Loucy (cell line): ENCODE measurements at regions not wholly inside any gene's neighbourhood (a gene's known extent, or its start where the extent isn't known, plus 50 kb on each side); places are given as distances from the start of the nearest gene placed in this dataset.

ENCODE experiments used
- H2AFZ ChIP-seq: fragments of 200-600 bp; sonication (generic); 2 replicates; pipeline ENCODE4 v1.6.0; 2016; ENCODE audit warnings: antibody characterized with exemption, mild to moderate bottlenecking, low read length, moderate library complexity
- H3F3A ChIP-seq: fragments of 200-600 bp; 2 replicates; pipeline ENCODE4 v1.6.0; 2016; ENCODE audit warnings: antibody characterized with exemption, low read depth, mild to moderate bottlenecking
- H3K27me3 ChIP-seq: fragments of 200-600 bp; sonication (generic); 2 replicates; pipeline ENCODE4 v1.6.1; 2014; ENCODE audit warnings: low read length, mild to moderate bottlenecking; ENCODE audit not compliant: insufficient read depth, poor library complexity, severe bottlenecking
- H3K36me3 ChIP-seq: fragments of 200-600 bp; sonication (generic); 2 replicates; pipeline ENCODE4 v1.6.1; 2016; ENCODE audit warnings: low read length; ENCODE audit not compliant: insufficient read depth
- H3K4me1 ChIP-seq: fragments of 200-600 bp; sonication (generic); 2 replicates; pipeline ENCODE4 v1.5.1; 2014; ENCODE audit warnings: low read length, mild to moderate bottlenecking; ENCODE audit not compliant: insufficient read depth, poor library complexity, severe bottlenecking
- H3K4me2 ChIP-seq: fragments of 200-600 bp; sonication (generic); 2 replicates; pipeline ENCODE4 v1.6.0; 2014; ENCODE audit warnings: antibody characterized with exemption, low read length, low read depth, mild to moderate bottlenecking; ENCODE audit not compliant: poor library complexity, severe bottlenecking
- H3K4me3 ChIP-seq: fragments of 200-600 bp; sonication (generic); 2 replicates; pipeline ENCODE4 v1.5.1; 2014; ENCODE audit warnings: low read length, mild to moderate bottlenecking, mixed read lengths; ENCODE audit not compliant: poor library complexity, severe bottlenecking
- H3K79me2 ChIP-seq: fragments of 200-600 bp; sonication (generic); 2 replicates; pipeline ENCODE4 v1.6.1; 2014; ENCODE audit warnings: low read length; ENCODE audit not compliant: insufficient read depth
- H3K9ac ChIP-seq: fragments of 200-600 bp; sonication (generic); 2 replicates; pipeline ENCODE4 v1.6.0; 2014; ENCODE audit warnings: mild to moderate bottlenecking, low read depth, low read length, moderate library complexity; ENCODE audit not compliant: poor library complexity, severe bottlenecking
- H3K9me2 ChIP-seq: fragments of 200-600 bp; sonication (generic); replicated peaks from 2 replicates; pipeline ENCODE4 v1.6.1; 2016; ENCODE audit warnings: low read depth, low read length, mixed read lengths
- H3K9me3 ChIP-seq: fragments of 200-600 bp; sonication (generic); 2 replicates; pipeline ENCODE4 v1.6.1; 2014; ENCODE audit warnings: mild to moderate bottlenecking, antibody characterized with exemption, low read length, low read depth; ENCODE audit not compliant: insufficient read depth
- H4K20me1 ChIP-seq: fragments of 200-600 bp; sonication (generic); 2 replicates; pipeline ENCODE4 v1.6.0; 2014; ENCODE audit warnings: antibody characterized with exemption, low read length, mild to moderate bottlenecking; ENCODE audit not compliant: insufficient read depth, poor library complexity, severe bottlenecking
- CTCF ChIP-seq: fragments of 200-600 bp; sonication (generic); conservative IDR thresholded peaks from 2 replicates; pipeline ENCODE4 v1.5.1; 2014; ENCODE audit warnings: mild to moderate bottlenecking, antibody characterized with exemption, low read length
- EZH2phosphoT487 ChIP-seq: fragments of 200-600 bp; IDR thresholded peaks from 2 replicates; pipeline ENCODE4 v1.6.1; 2018; ENCODE audit warnings: antibody characterized with exemption, mild to moderate bottlenecking, moderate library complexity, borderline replicate concordance

- TF ChIP-seq CTCF (no peak), EZH2phosphoT487 (no peak)
- Histone ChIP-seq H3K4me1 (no peaks in the 10 kb centered on the region), H2AFZ (no peak overlapping the region), H3F3A (no peaks in the 10 kb centered on the region), H3K9me2 (no peaks in the 10 kb centered on the region), H3K4me3 (no peak overlapping the region), H3K27me3 (no peaks in the 10 kb centered on the region), H3K4me2 (no peak overlapping the region), H3K9ac (no peak overlapping the region), H4K20me1 (no peaks in the 10 kb centered on the region), H3K9me3 (no peaks in the 10 kb centered on the region), H3K36me3 (no peaks in the 10 kb centered on the region), H3K79me2 (no peaks in the 10 kb centered on the region)
These were observed 543.9 kb downstream of the TDRD15 start for GRCh38 chr2:21667638-21668037.

GRCh38 chr2:21668078-21668710 is 544.4 kb downstream of the TDRD15 start:
- Histone ChIP-seq H3K9me2 (no peaks in the 10 kb centered on the region), H3K9me3 (no peaks in the 10 kb centered on the region), H3K36me3 (no peaks in the 10 kb centered on the region), H4K20me1 (no peaks in the 10 kb centered on the region), H2AFZ (no peak overlapping the region), H3F3A (no peaks in the 10 kb centered on the region), H3K9ac (no peak overlapping the region), H3K79me2 (no peaks in the 10 kb centered on the region), H3K27me3 (no peaks in the 10 kb centered on the region), H3K4me2 (no peak overlapping the region), H3K4me1 (no peaks in the 10 kb centered on the region), H3K4me3 (no peak overlapping the region)
- TF ChIP-seq CTCF (no peak), EZH2phosphoT487 (no peak)

GRCh38 chr2:21676041-21676440 is 552.3 kb downstream of the TDRD15 start:
- no peak overlapping the region for H2AFZ ChIP-seq
- no peak overlapping the region for H3K4me3 ChIP-seq
- H3K9ac ChIP-seq, result no peak overlapping the region
- no peak for TF ChIP-seq EZH2phosphoT487
- H4K20me1 ChIP-seq, result no peaks in the 10 kb centered on the region
- no peaks in the 10 kb centered on the region for H3K9me3 ChIP-seq
- no peaks in the 10 kb centered on the region for H3F3A ChIP-seq
- no peaks in the 10 kb centered on the region for H3K9me2 ChIP-seq
- no peaks in the 10 kb centered on the region for H3K27me3 ChIP-seq
- H3K4me2 ChIP-seq, result no peak overlapping the region
- H3K36me3 ChIP-seq, result no peaks in the 10 kb centered on the region
- H3K4me1 ChIP-seq, result no peaks in the 10 kb centered on the region
- H3K79me2 ChIP-seq, result no peaks in the 10 kb centered on the region

- TF ChIP-seq EZH2phosphoT487 (no peak), CTCF (no peak)
- H3K4me1 ChIP-seq, result no peaks in the 10 kb centered on the region
- H3K9ac ChIP-seq, result no peak overlapping the region
- H3F3A ChIP-seq, result no peaks in the 10 kb centered on the region
- no peak overlapping the region for H3K4me3 ChIP-seq
- H3K9me3 ChIP-seq, result no peaks in the 10 kb centered on the region
- H2AFZ ChIP-seq, result no peak overlapping the region
- no peaks in the 10 kb centered on the region for H3K36me3 ChIP-seq
- H3K79me2 ChIP-seq, result no peaks in the 10 kb centered on the region
- no peaks in the 10 kb centered on the region for H4K20me1 ChIP-seq
- no peak overlapping the region for H3K4me2 ChIP-seq
- no peaks in the 10 kb centered on the region for H3K27me3 ChIP-seq
- H3K9me2 ChIP-seq, result no peaks in the 10 kb centered on the region
These were observed 552.9 kb downstream of the TDRD15 start for GRCh38 chr2:21676676-21677075.
